Ishikawa (cell line): ENCODE measurements at regions not wholly inside any gene's neighbourhood (a gene's known extent, or its start where the extent isn't known, plus 50 kb on each side); places are given as distances from the start of the nearest gene placed in this dataset.

Experiments
- CEBPB ChIP-seq: IDR thresholded peaks from 2 replicates; pipeline ENCODE4 v1.6.1; 2012
- CREB1 ChIP-seq: IDR thresholded peaks from 2 replicates; pipeline ENCODE4 v1.6.1; 2012; ENCODE audit warnings: low read depth
- EGR1 ChIP-seq: IDR thresholded peaks from 2 replicates; pipeline ENCODE4 v1.6.1; 2012
- EP300 ChIP-seq: IDR thresholded peaks from 2 replicates; pipeline ENCODE4 v1.6.1; 2012; ENCODE audit warnings: borderline replicate concordance
- FOXM1 ChIP-seq: IDR thresholded peaks from 2 replicates; pipeline ENCODE4 v1.6.1; 2012; ENCODE audit warnings: low read depth, borderline replicate concordance
- NFIC ChIP-seq: IDR thresholded peaks from 2 replicates; pipeline ENCODE4 v1.6.1; 2012
- RAD21 ChIP-seq: IDR thresholded peaks from 2 replicates; pipeline ENCODE4 v1.6.1; 2012; ENCODE audit warnings: low read depth
- TAF1 ChIP-seq: IDR thresholded peaks from 2 replicates; pipeline ENCODE4 v1.6.1; 2012; ENCODE audit warnings: low read depth, mild to moderate bottlenecking
- TCF12 ChIP-seq: IDR thresholded peaks from 2 replicates; pipeline ENCODE4 v1.6.1; 2012; ENCODE audit warnings: low read depth
- TEAD4 ChIP-seq: IDR thresholded peaks from 2 replicates; pipeline ENCODE4 v1.6.1; 2012
- YY1 ChIP-seq: IDR thresholded peaks from 2 replicates; pipeline ENCODE4 v1.6.1; 2012; ENCODE audit warnings: low read depth
- ZBTB7A ChIP-seq: IDR thresholded peaks from 2 replicates; pipeline ENCODE4 v1.6.1; 2012; ENCODE audit warnings: low read depth
- TF ChIP-seq, protein P1 (sequence below): IDR thresholded peaks from 2 replicates; pipeline ENCODE4 v1.6.1; 2012
- TF ChIP-seq, protein P2 (sequence below): IDR thresholded peaks from 2 replicates; pipeline ENCODE4 v1.6.1; 2012
- TF ChIP-seq, protein P3 (sequence below): IDR thresholded peaks from 2 replicates; pipeline ENCODE4 v1.6.1; 2012; ENCODE audit warnings: low read depth, mild to moderate bottlenecking

DNA sequence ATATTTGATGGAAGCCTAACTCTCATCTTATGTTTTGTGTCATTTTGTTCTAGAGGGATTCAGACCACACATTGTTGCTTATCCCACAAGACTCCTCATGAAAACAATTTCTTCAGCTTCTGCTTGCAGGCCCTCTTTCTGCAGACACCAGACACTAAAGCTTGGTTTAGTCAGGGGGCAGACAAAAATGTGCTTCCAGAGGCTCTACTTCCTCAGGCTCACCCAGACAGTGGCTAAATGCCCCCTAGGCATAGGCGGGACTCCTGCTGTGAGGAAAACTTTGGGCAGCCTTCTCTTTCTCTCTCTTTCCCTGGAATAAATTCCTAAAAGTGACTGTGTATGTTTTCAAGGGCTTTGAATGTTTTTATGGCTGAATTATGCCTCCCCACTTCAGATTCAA, 435.4 kb upstream of the ATP11B start:
- TF ChIP-seq YY1 (no peak), TAF1 (no peak), TCF12 (no peak), TEAD4 (no peak), FOXM1 (no peak), CREB1 (no peak), NFIC (no peak), EP300 (no peak), CEBPB (no peak), RAD21 (no peak), ZBTB7A (no peak), EGR1 (no peak)
- TF ChIP-seq, protein P1, sequence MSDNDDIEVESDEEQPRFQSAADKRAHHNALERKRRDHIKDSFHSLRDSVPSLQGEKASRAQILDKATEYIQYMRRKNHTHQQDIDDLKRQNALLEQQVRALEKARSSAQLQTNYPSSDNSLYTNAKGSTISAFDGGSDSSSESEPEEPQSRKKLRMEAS, result no peak
- TF ChIP-seq, protein P2, sequence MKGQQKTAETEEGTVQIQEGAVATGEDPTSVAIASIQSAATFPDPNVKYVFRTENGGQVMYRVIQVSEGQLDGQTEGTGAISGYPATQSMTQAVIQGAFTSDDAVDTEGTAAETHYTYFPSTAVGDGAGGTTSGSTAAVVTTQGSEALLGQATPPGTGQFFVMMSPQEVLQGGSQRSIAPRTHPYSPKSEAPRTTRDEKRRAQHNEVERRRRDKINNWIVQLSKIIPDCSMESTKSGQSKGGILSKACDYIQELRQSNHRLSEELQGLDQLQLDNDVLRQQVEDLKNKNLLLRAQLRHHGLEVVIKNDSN, result no peak
- TF ChIP-seq, protein P3, sequence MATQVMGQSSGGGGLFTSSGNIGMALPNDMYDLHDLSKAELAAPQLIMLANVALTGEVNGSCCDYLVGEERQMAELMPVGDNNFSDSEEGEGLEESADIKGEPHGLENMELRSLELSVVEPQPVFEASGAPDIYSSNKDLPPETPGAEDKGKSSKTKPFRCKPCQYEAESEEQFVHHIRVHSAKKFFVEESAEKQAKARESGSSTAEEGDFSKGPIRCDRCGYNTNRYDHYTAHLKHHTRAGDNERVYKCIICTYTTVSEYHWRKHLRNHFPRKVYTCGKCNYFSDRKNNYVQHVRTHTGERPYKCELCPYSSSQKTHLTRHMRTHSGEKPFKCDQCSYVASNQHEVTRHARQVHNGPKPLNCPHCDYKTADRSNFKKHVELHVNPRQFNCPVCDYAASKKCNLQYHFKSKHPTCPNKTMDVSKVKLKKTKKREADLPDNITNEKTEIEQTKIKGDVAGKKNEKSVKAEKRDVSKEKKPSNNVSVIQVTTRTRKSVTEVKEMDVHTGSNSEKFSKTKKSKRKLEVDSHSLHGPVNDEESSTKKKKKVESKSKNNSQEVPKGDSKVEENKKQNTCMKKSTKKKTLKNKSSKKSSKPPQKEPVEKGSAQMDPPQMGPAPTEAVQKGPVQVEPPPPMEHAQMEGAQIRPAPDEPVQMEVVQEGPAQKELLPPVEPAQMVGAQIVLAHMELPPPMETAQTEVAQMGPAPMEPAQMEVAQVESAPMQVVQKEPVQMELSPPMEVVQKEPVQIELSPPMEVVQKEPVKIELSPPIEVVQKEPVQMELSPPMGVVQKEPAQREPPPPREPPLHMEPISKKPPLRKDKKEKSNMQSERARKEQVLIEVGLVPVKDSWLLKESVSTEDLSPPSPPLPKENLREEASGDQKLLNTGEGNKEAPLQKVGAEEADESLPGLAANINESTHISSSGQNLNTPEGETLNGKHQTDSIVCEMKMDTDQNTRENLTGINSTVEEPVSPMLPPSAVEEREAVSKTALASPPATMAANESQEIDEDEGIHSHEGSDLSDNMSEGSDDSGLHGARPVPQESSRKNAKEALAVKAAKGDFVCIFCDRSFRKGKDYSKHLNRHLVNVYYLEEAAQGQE, result no peak

DNA sequence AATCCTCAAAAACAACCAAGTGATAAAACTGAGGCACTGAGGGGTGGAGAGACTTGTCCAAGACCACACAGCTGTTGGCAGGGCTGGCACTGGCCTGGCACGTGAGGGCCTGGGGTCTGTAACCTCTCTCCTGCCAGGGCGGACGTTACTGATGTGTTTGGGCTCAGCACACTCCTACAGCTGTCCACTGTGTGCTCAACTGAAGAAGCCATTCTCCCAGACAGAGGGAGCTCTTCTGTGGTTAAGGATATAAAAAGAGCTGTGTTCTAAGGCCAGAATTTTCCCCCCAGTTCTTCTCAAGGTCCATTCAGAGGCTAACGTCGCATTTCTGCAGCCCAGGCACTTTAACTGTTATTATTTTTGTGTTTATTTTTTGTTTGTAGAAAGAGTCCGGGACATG, 429.0 kb upstream of the ATP11B start:
- TF ChIP-seq FOXM1 (no peak), TEAD4 (no peak), EGR1 (no peak), NFIC (no peak), RAD21 (no peak), EP300 (no peak), ZBTB7A (no peak), CREB1 (no peak), YY1 (no peak), TAF1 (no peak), TCF12 (no peak), CEBPB (no peak)
- TF ChIP-seq, protein P1, result no peak
- TF ChIP-seq, protein P3, result no peak
- TF ChIP-seq, protein P2, result no peak

DNA sequence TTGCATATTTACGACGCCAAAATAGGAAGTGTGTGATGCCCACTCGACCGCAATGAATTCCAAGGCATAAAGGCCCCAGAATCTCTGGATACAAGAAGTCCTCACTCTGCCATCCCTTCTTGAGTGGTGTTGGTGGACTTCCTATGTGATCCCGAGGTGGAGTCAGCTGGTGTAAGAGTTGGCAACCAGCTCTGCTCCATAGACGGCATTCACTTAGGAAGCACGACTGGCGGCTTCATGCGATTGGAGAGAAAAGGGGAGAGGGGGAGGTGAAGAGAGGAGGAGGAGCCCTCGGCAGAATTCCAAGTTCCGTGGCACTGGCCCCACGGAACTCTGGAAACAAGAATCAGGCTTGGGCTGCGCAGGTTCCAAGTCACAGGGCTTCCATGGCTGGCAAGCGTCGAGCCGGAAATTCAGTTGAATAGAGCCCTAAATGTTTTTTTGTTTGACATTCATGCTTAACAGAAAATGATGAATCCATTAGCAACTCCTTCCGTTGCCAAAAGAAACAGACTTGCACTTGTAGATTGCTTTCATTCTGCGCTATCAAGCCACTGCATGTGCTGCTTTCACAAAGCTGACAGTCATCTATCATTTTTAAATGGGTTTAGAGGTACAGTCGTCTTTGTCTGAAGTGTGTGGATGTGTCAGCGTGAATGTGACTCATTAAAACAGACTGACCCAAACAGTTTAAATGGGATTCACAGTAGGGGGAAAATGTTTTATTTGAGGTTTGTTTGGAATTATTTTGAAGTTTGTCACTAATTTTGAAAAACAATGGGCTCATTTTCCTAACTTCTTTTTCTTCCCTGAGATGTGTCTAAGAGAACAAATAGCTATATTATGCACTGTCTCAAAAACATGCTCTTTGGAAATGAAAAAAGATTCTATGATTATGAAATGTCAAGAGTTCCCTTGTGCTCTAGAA, 428.3 kb upstream of the ATP11B start:
- TF ChIP-seq TAF1, result 0 out of 2 replicates have a peak, but pooled peaks have one; percentile 13
- no peak for TF ChIP-seq EP300

DNA sequence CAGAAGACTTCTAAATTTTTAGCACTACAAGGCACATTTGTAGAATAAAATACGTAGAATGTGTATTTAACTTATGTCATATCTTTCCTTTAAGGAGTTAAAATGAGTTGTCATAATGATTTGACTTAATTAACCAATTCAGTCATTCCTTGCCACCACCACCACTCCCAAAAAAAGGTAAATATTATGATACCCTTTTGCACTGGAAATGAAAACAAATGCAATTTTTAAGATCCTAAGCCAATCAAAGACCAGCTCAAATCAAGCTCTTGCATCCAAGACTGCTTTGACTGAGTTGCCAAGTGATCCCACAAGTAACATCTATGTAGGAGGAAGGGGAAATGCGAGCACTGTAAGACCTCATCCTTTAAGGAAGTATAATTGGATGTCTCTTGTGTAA, 426.6 kb upstream of the ATP11B start:
- TF ChIP-seq, protein P1, result no peak
- TF ChIP-seq TEAD4 (no peak), CREB1 (no peak)
- TF ChIP-seq, protein P3, result no peak
